CD4-positive, alpha-beta T cell (primary cell): ENCODE measurements at regions not wholly inside any gene's neighbourhood (a gene's known extent, or its start where the extent isn't known, plus 50 kb on each side); places are given as distances from the start of the nearest gene placed in this dataset.

Experiments used
- ATAC-seq: fragments of 200-7000 bp; cut with Tn5 transposase; one replicate; pipeline ENCODE4 v1.10.0; 2022; ENCODE audit warnings: mild to moderate bottlenecking; ENCODE audit not compliant: poor library complexity
- CTCF ChIA-PET: fragments of 350-600 bp; sonication (Branson Sonifier 250); formaldehyde crosslinking; loops from one replicate; lab custom pipeline; 2021; ENCODE audit warnings: antibody characterized with exemption, inconsistent platforms; lab: Charles Lee
- POLR2A ChIA-PET: fragments of 350-600 bp; sonication (Branson Sonifier 250); formaldehyde crosslinking; loops from one replicate; lab custom pipeline; 2021; ENCODE audit warnings: antibody characterized with exemption, inconsistent platforms; lab: Charles Lee
- DNase-seq, 14 experiments: peaks; one replicate each; pipeline ENCODE4 v3.0.0-alpha.2; 2013 to 2020; ENCODE audit warnings: mixed read lengths in 2 of 14
- H3K27ac ChIP-seq, 2 donors: one replicate each; pipeline versions ENCODE4 v1.5.1 to v1.7.0; 2013; ENCODE audit warnings: low read length in 2 of 2, low read depth in 1 of 2, mild to moderate bottlenecking in 1 of 2
- H3K27me3 ChIP-seq, 2 experiments: 1 replicate in 1 of 2; 2 replicates in 1 of 2; pipeline versions ENCODE4 v1.6.1 to v1.7.0; 2013; ENCODE audit warnings: low read length in 2 of 2, control low read depth in 1 of 2, mild to moderate bottlenecking in 1 of 2, moderate library complexity in 1 of 2; ENCODE audit not compliant: insufficient read depth in 2 of 2, control insufficient read depth in 1 of 2
- H3K36me3 ChIP-seq: one replicate; pipeline ENCODE4 v1.6.1; 2013; ENCODE audit warnings: low read length, control low read depth; ENCODE audit not compliant: insufficient read depth
- H3K4me1 ChIP-seq: one replicate; pipeline ENCODE4 v1.6.1; 2013; ENCODE audit warnings: low read length, control low read depth; ENCODE audit not compliant: insufficient read depth
- H3K4me3 ChIP-seq: one replicate; pipeline ENCODE4 v1.5.1; 2013; ENCODE audit warnings: mild to moderate bottlenecking, low read length, moderate library complexity
- H3K9me3 ChIP-seq, 2 experiments: 1 replicate in 1 of 2; 2 replicates in 1 of 2; pipeline versions ENCODE4 v1.6.1 to v1.7.0; 2013; ENCODE audit warnings: low read length in 2 of 2, mild to moderate bottlenecking in 2 of 2, control low read depth in 1 of 2, moderate library complexity in 1 of 2; ENCODE audit not compliant: control insufficient read depth in 1 of 2, insufficient read depth in 1 of 2
- H3K27ac Mint-ChIP-seq: one replicate; pipeline ENCODE4 v1.8.0; 2020; ENCODE audit warnings: mixed read lengths
- H3K27me3 Mint-ChIP-seq: one replicate; pipeline ENCODE4 v1.8.0; 2021; ENCODE audit warnings: mixed read lengths
- H3K36me3 Mint-ChIP-seq: one replicate; pipeline ENCODE4 v1.8.0; 2021; ENCODE audit warnings: low read depth, mixed read lengths
- H3K4me1 Mint-ChIP-seq: one replicate; pipeline ENCODE4 v1.8.0; 2021; ENCODE audit warnings: low read depth, mixed read lengths
- H3K4me3 Mint-ChIP-seq: one replicate; pipeline ENCODE4 v1.8.0; 2020; ENCODE audit warnings: mild to moderate bottlenecking, mixed read lengths
- H3K9me3 Mint-ChIP-seq: one replicate; pipeline ENCODE4 v1.8.0; 2020; ENCODE audit warnings: mixed read lengths
- intact Hi-C, 2 experiments: fragments of 100-400 bp; cut with DNase I in 1 of 2; cut with micrococcal nuclease in 1 of 2; formaldehyde crosslinking; loops; one replicate each; pipeline versions ENCODE4 v1.15.1 to v1.9.0; 2023 to 2025; cut with DNase I, micrococcal nuclease
- TF ChIP-seq, protein P1 (sequence below): fragments of 200-600 bp; IDR thresholded peaks from one replicate; pipeline ENCODE4 v1.8.0; 2022; ENCODE audit warnings: antibody characterized with exemption, mild to moderate bottlenecking

- Histone ChIP-seq H3K4me3 (no peak overlapping the region), H3K27me3 (no peaks in the 10 kb centered on the region), H3K36me3 (no peaks in the 10 kb centered on the region), H3K27ac (no peak overlapping the region), H3K4me1 (no peaks in the 10 kb centered on the region), H3K9me3 (no peaks in the 10 kb centered on the region)
- Mint-ChIP-seq H3K9me3 (peaks cover 2% of the 10 kb centered on the region), H3K27me3 (no peaks in the 10 kb centered on the region), H3K36me3 (no peaks in the 10 kb centered on the region), H3K4me1 (no peaks in the 10 kb centered on the region), H3K4me3 (no peak overlapping the region), H3K27ac (no peak overlapping the region)
- ChIA-PET POLR2A (no interaction called here), CTCF (no interaction called here)
- TF ChIP-seq, protein P1, sequence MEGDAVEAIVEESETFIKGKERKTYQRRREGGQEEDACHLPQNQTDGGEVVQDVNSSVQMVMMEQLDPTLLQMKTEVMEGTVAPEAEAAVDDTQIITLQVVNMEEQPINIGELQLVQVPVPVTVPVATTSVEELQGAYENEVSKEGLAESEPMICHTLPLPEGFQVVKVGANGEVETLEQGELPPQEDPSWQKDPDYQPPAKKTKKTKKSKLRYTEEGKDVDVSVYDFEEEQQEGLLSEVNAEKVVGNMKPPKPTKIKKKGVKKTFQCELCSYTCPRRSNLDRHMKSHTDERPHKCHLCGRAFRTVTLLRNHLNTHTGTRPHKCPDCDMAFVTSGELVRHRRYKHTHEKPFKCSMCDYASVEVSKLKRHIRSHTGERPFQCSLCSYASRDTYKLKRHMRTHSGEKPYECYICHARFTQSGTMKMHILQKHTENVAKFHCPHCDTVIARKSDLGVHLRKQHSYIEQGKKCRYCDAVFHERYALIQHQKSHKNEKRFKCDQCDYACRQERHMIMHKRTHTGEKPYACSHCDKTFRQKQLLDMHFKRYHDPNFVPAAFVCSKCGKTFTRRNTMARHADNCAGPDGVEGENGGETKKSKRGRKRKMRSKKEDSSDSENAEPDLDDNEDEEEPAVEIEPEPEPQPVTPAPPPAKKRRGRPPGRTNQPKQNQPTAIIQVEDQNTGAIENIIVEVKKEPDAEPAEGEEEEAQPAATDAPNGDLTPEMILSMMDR: no peak
- ATAC-seq (no peak), DNase-seq (no peak)
- intact Hi-C loops: no loop called here
Measured at GRCh38 chr16:59202233-59202862, 468.2 kb upstream of the GOT2 start.

GRCh38 chr16:59201821-59202220 lies 467.7 kb upstream of the GOT2 start:
- DNase-seq (no peak), ATAC-seq (no peak)
- Mint-ChIP-seq H3K36me3 (no peaks in the 10 kb centered on the region), H3K4me3 (no peak overlapping the region), H3K4me1 (no peaks in the 10 kb centered on the region), H3K27me3 (no peaks in the 10 kb centered on the region), H3K27ac (no peak overlapping the region), H3K9me3 (peaks cover 2% of the 10 kb centered on the region)
- TF ChIP-seq, protein P1: no peak
- Histone ChIP-seq H3K4me3 (no peak overlapping the region), H3K36me3 (no peaks in the 10 kb centered on the region), H3K4me1 (no peaks in the 10 kb centered on the region), H3K27me3 (no peaks in the 10 kb centered on the region), H3K9me3 (no peaks in the 10 kb centered on the region), H3K27ac (no peak overlapping the region)
- ChIA-PET POLR2A (no interaction called here), CTCF (no interaction called here)
- intact Hi-C loops: no loop called here

GRCh38 chr16:59201160-59201559 lies 467.0 kb upstream of the GOT2 start:
- H3K4me3 ChIP-seq: no peak overlapping the region

More at GRCh38 chr16:59201160-59201559, 467.0 kb upstream of the GOT2 start:
- H3K36me3 ChIP-seq: no peaks in the 10 kb centered on the region
- no peaks in the 10 kb centered on the region for H3K36me3 Mint-ChIP-seq
- no peaks in the 10 kb centered on the region for H3K9me3 ChIP-seq
- ChIA-PET POLR2A (no interaction called here), CTCF (no interaction called here)
- no peaks in the 10 kb centered on the region for H3K27me3 Mint-ChIP-seq
- H3K4me1 Mint-ChIP-seq: no peaks in the 10 kb centered on the region
- H3K27ac ChIP-seq: no peak overlapping the region
- TF ChIP-seq, protein P1: no peak
- intact Hi-C loops: no loop called here
- no peak overlapping the region for H3K4me3 Mint-ChIP-seq
- ATAC-seq (no peak), DNase-seq (no peak)
- no peak overlapping the region for H3K27ac Mint-ChIP-seq
- no peaks in the 10 kb centered on the region for H3K27me3 ChIP-seq
- H3K9me3 Mint-ChIP-seq: peaks cover 2% of the 10 kb centered on the region
- no peaks in the 10 kb centered on the region for H3K4me1 ChIP-seq
